Pancreas (tissue), 10 donors: ENCODE measurements at regions not wholly inside any gene's neighbourhood (a gene's known extent, or its start where the extent isn't known, plus 50 kb on each side); places are given as distances from the start of the nearest gene placed in this dataset.

Experiments
- ATAC-seq, 4 donors: fragments of 200-7000 bp; cut with Tn5 transposase; one replicate each; pipeline versions ENCODE4 v1.8.0 to v1.9.1; 2020; ENCODE audit warnings: mild to moderate bottlenecking in 4 of 4, moderate library complexity in 4 of 4
- DNase-seq, 6 donors: peaks; one replicate each; pipeline ENCODE4 v3.0.0-alpha.2; 2020
- FAIRE-seq: peaks from 2 replicates; lab custom pipeline; 2012; peaks lifted over from hg19 to GRCh38; lab: Jason Lieb, UNC
- H3K27ac ChIP-seq, 4 donors: fragments of 200-600 bp; sonication (generic); 1 replicate in 3 of 4; 2 replicates in 1 of 4; pipeline versions ENCODE4 v1.5.0 to v1.8.0; 2020
- H3K27me3 ChIP-seq, 4 donors: fragments of 200-600 bp; one replicate each; pipeline ENCODE4 v1.8.0; 2021
- H3K36me3 ChIP-seq, 3 donors: fragments of 200-600 bp; sonication (generic) in 1 of 3; one replicate each; pipeline versions ENCODE4 v1.5.0 to v1.8.0; 2020 to 2021
- H3K4me1 ChIP-seq, 3 donors: fragments of 200-600 bp; one replicate each; pipeline ENCODE4 v1.8.0; 2021
- H3K4me3 ChIP-seq, 4 donors: fragments of 200-600 bp; sonication (generic) in 2 of 4; one replicate each; pipeline versions ENCODE4 v1.5.0 to v1.8.0; 2020 to 2021
- H3K9me3 ChIP-seq, 4 donors: fragments of 200-600 bp; one replicate each; pipeline ENCODE4 v1.8.0; 2021
- CTCF ChIP-seq, 4 donors: fragments of 200-600 bp; sonication (generic) in 3 of 4; IDR thresholded peaks; one replicate each; pipeline versions ENCODE4 v1.5.0 to v1.8.0; 2021; ENCODE audit warnings: antibody characterized with exemption in 4 of 4
- WGBS, 2 donors: extraction: QIAGEN DNeasy Blood & Tissue Kit; methylation state at CpG; one replicate each; pipeline ENCODE4 v1.1.7; 2013; 5-methylcytosine and 5-hydroxymethylcytosine counted together
- intact Hi-C, 3 donors: fragments of 100-400 bp; cut with DNase I; formaldehyde crosslinking; loops; one replicate each; pipeline versions ENCODE4 v1.11.1 to v1.14.2; 2022
- donor health status: healthy with polysubstance abuse.
- donor health status: DM: no; HTN: no; CAD: no; lungs with moderate emphysema.
- donor health status: DM: no; HTN: no; CAD: no.
- donor health status: control.
- donor health status: control.
- donor health status: Bipolar disorder and iron deficiency.
- donor health status: DM: yes; HTN: yes; CAD: no.
- donor health status: DM: no; HTN: no; CAD: no.
- donor health status: DM: no; HTN: no; CAD: no.
- donor health status: DM: yes; HTN: yes; CAD: no.

- no peak for ATAC-seq
- Histone ChIP-seq H3K9me3 (no peaks in the 10 kb centered on the region), H3K4me1 (no peaks in the 10 kb centered on the region), H3K4me3 (no peak overlapping the region), H3K27me3 (no peaks in the 10 kb centered on the region), H3K27ac (no peak overlapping the region), H3K36me3 (no peaks in the 10 kb centered on the region)
- no peak for TF ChIP-seq CTCF (IDR thresholded peaks at IDR 0.05)
- FAIRE-seq: no peak
- WGBS, 2 donors: 87 to 92% methylated on average over 12 of the region's 12 CpGs
- DNase-seq: no peak
- intact Hi-C loops: no loop called here
Measured at GRCh38 chr9:126107693-126108092, 218.9 kb upstream of the MVB12B start.

GRCh38 chr9:126108240-126108639 lies 218.4 kb upstream of the MVB12B start:
- Histone ChIP-seq H3K9me3 (no peaks in the 10 kb centered on the region), H3K27ac (no peak overlapping the region), H3K27me3 (no peaks in the 10 kb centered on the region), H3K4me1 (no peaks in the 10 kb centered on the region), H3K4me3 (no peak overlapping the region), H3K36me3 (no peaks in the 10 kb centered on the region)
- peak in 1 of 6 donors; percentile 18 for DNase-seq
- WGBS, 2 donors: 20 to 22% methylated on average over 11 of the region's 11 CpGs
- intact Hi-C loops: no loop called here
- no peak for ATAC-seq
- FAIRE-seq: no peak
- no peak for TF ChIP-seq CTCF (IDR thresholded peaks at IDR 0.05)

GRCh38 chr9:126109575-126109974 lies 217.1 kb upstream of the MVB12B start:
- Histone ChIP-seq H3K4me3 (no peak overlapping the region), H3K9me3 (no peaks in the 10 kb centered on the region), H3K4me1 (no peaks in the 10 kb centered on the region), H3K27me3 (no peaks in the 10 kb centered on the region), H3K27ac (no peak overlapping the region), H3K36me3 (no peaks in the 10 kb centered on the region)
- ATAC-seq (no peak), DNase-seq (peak in 1 of 6 donors; percentile 17), FAIRE-seq (no peak)
- TF ChIP-seq CTCF (IDR thresholded peaks at IDR 0.05): no peak
- intact Hi-C loops: no loop called here

- WGBS, 2 donors: 69 to 84% methylated on average over 5 of the region's 5 CpGs
Measured at GRCh38 chr9:126111556-126111955, 215.1 kb upstream of the MVB12B start.

More at GRCh38 chr9:126111556-126111955, 215.1 kb upstream of the MVB12B start:
- H3K27ac ChIP-seq: no peak overlapping the region
- ATAC-seq: no peak
- no peak overlapping the region for H3K4me3 ChIP-seq
- no peak for FAIRE-seq
- no peaks in the 10 kb centered on the region for H3K9me3 ChIP-seq
- no peak for DNase-seq
- no peaks in the 10 kb centered on the region for H3K4me1 ChIP-seq
- no peak for TF ChIP-seq CTCF (IDR thresholded peaks at IDR 0.05)
- no peaks in the 10 kb centered on the region for H3K36me3 ChIP-seq
- H3K27me3 ChIP-seq: no peaks in the 10 kb centered on the region
- intact Hi-C loops: no loop called here
